ENCODE measurements at regions not wholly inside any gene's neighbourhood (a gene's known extent, or its start where the extent isn't known, plus 50 kb on each side); places are given as distances from the start of the nearest gene placed in this dataset.

- H3K27me3 ChIP-seq (ENCODE audit: insufficient read depth, low read length) = no peaks in the 10 kb centered on the region
- FAIRE-seq (no peak), DNase-seq (ENCODE audit: low read depth) (no peak)
- no peaks in the 10 kb centered on the region for H3K36me3 ChIP-seq (ENCODE audit: insufficient read depth, low read length)
- H3K27ac ChIP-seq (ENCODE audit: low read depth, low read length) = no peak overlapping the region
- H2AFZ ChIP-seq (ENCODE audit: low read depth, low read length) = no peak overlapping the region
- H3K79me2 ChIP-seq (ENCODE audit: insufficient read depth, low read length) = no peaks in the 10 kb centered on the region
- TF ChIP-seq EZH2 (IDR thresholded peaks at IDR 0.05; ENCODE audit: insufficient read depth, low read length) (no peak), CTCF (IDR thresholded peaks at IDR 0.05; ENCODE audit: insufficient read depth, low read depth, low read length) (no peak)
- no peak overlapping the region for H3K4me3 Mint-ChIP-seq (ENCODE audit: unreplicated experiment)
- no peaks in the 10 kb centered on the region for H3K4me1 ChIP-seq (ENCODE audit: insufficient read depth, low read length)
- H3K4me2 ChIP-seq (ENCODE audit: low read length) = no peak overlapping the region
- H3K4me1 Mint-ChIP-seq (ENCODE audit: low read depth, unreplicated experiment) = no peaks in the 10 kb centered on the region
- no peak overlapping the region for H3K9ac ChIP-seq (ENCODE audit: low read length)
- no peaks in the 10 kb centered on the region for H4K20me1 ChIP-seq (ENCODE audit: insufficient read depth, low read length)
- no peaks in the 10 kb centered on the region for H3K9me3 Mint-ChIP-seq (ENCODE audit: unreplicated experiment)
- no peak overlapping the region for H3K27ac Mint-ChIP-seq (ENCODE audit: unreplicated experiment)
- H3K9me3 ChIP-seq (ENCODE audit: insufficient read depth, low read depth, low read length) = peaks cover 5% of the 10 kb centered on the region
- no peak overlapping the region for H3K4me3 ChIP-seq (ENCODE audit: insufficient read depth, low read depth, low read length)
- peaks cover 22% of the 10 kb centered on the region for H3K27me3 Mint-ChIP-seq (ENCODE audit: low read depth, unreplicated experiment)
- H3K36me3 Mint-ChIP-seq (ENCODE audit: low read depth, unreplicated experiment) = no peaks in the 10 kb centered on the region
These were observed 237.6 kb upstream of the CDH4 start for GRCh38 chr20:61014491-61014890.

GRCh38 chr20:61015602-61016001 is 236.5 kb upstream of the CDH4 start:
- H3K27ac ChIP-seq (ENCODE audit: low read depth, low read length) = no peak overlapping the region
- Mint-ChIP-seq H3K27me3 (ENCODE audit: low read depth, unreplicated experiment) (peaks cover 24% of the 10 kb centered on the region), H3K9me3 (ENCODE audit: unreplicated experiment) (no peaks in the 10 kb centered on the region), H3K27ac (ENCODE audit: unreplicated experiment) (no peak overlapping the region), H3K36me3 (ENCODE audit: low read depth, unreplicated experiment) (no peaks in the 10 kb centered on the region), H3K4me3 (ENCODE audit: unreplicated experiment) (no peak overlapping the region), H3K4me1 (ENCODE audit: low read depth, unreplicated experiment) (no peaks in the 10 kb centered on the region)
- no peak overlapping the region for H3K9ac ChIP-seq (ENCODE audit: low read length)
- no peak overlapping the region for H3K4me2 ChIP-seq (ENCODE audit: low read length)
- no peaks in the 10 kb centered on the region for H3K79me2 ChIP-seq (ENCODE audit: insufficient read depth, low read length)
- H3K36me3 ChIP-seq (ENCODE audit: insufficient read depth, low read length) = no peaks in the 10 kb centered on the region
- DNase-seq (ENCODE audit: low read depth) = no peak
- peaks cover 5% of the 10 kb centered on the region for H3K9me3 ChIP-seq (ENCODE audit: insufficient read depth, low read depth, low read length)
- TF ChIP-seq CTCF (IDR thresholded peaks at IDR 0.05; ENCODE audit: insufficient read depth, low read depth, low read length) = no peak
- TF ChIP-seq EZH2 (IDR thresholded peaks at IDR 0.05; ENCODE audit: insufficient read depth, low read length) = no peak
- H3K4me3 ChIP-seq (ENCODE audit: insufficient read depth, low read depth, low read length) = no peak overlapping the region
- H3K27me3 ChIP-seq (ENCODE audit: insufficient read depth, low read length) = no peaks in the 10 kb centered on the region
- no peak overlapping the region for H2AFZ ChIP-seq (ENCODE audit: low read depth, low read length)
- no peak for FAIRE-seq
- no peaks in the 10 kb centered on the region for H3K4me1 ChIP-seq (ENCODE audit: insufficient read depth, low read length)
- H4K20me1 ChIP-seq (ENCODE audit: insufficient read depth, low read length) = no peaks in the 10 kb centered on the region

GRCh38 chr20:61019322-61019721 is 232.7 kb upstream of the CDH4 start:
- Histone ChIP-seq H3K4me3 (ENCODE audit: insufficient read depth, low read depth, low read length) (no peak overlapping the region), H3K36me3 (ENCODE audit: insufficient read depth, low read length) (no peaks in the 10 kb centered on the region), H4K20me1 (ENCODE audit: insufficient read depth, low read length) (no peaks in the 10 kb centered on the region), H3K27me3 (ENCODE audit: insufficient read depth, low read length) (no peaks in the 10 kb centered on the region), H3K4me2 (ENCODE audit: low read length) (no peak overlapping the region), H3K9me3 (ENCODE audit: insufficient read depth, low read depth, low read length) (peaks cover 5% of the 10 kb centered on the region), H2AFZ (ENCODE audit: low read depth, low read length) (no peak overlapping the region), H3K27ac (ENCODE audit: low read depth, low read length) (no peak overlapping the region), H3K79me2 (ENCODE audit: insufficient read depth, low read length) (no peaks in the 10 kb centered on the region), H3K9ac (ENCODE audit: low read length) (no peak overlapping the region), H3K4me1 (ENCODE audit: insufficient read depth, low read length) (no peaks in the 10 kb centered on the region)
- peaks cover 34% of the 10 kb centered on the region for H3K27me3 Mint-ChIP-seq (ENCODE audit: low read depth, unreplicated experiment)
- TF ChIP-seq CTCF (IDR thresholded peaks at IDR 0.05; ENCODE audit: insufficient read depth, low read depth, low read length) = no peak
- TF ChIP-seq EZH2 (IDR thresholded peaks at IDR 0.05; ENCODE audit: insufficient read depth, low read length) = no peak
- FAIRE-seq = no peak
- no peak overlapping the region for H3K4me3 Mint-ChIP-seq (ENCODE audit: unreplicated experiment)
- H3K36me3 Mint-ChIP-seq (ENCODE audit: low read depth, unreplicated experiment) = no peaks in the 10 kb centered on the region
- no peak overlapping the region for H3K27ac Mint-ChIP-seq (ENCODE audit: unreplicated experiment)
- H3K9me3 Mint-ChIP-seq (ENCODE audit: unreplicated experiment) = no peaks in the 10 kb centered on the region
- no peaks in the 10 kb centered on the region for H3K4me1 Mint-ChIP-seq (ENCODE audit: low read depth, unreplicated experiment)
- DNase-seq (ENCODE audit: low read depth) = no peak

Data from astrocyte (in vitro differentiated cells and primary cell).